ENCODE measurements at regions not wholly inside any gene's neighbourhood (a gene's known extent, or its start where the extent isn't known, plus 50 kb on each side); places are given as distances from the start of the nearest gene placed in this dataset.

GRCh38 chr16:52184336-52184735, 362.6 kb downstream of the TOX3 start:
- Mint-ChIP-seq H3K27me3 (ENCODE audit: low read depth, poor library complexity) (peaks cover 28% of the 10 kb centered on the region), H3K27ac (no peak overlapping the region), H3K9me3 (no peaks in the 10 kb centered on the region), H3K4me1 (no peaks in the 10 kb centered on the region), H3K4me3 (no peak overlapping the region), H3K36me3 (ENCODE audit: low read depth) (no peaks in the 10 kb centered on the region)
- no peak for DNase-seq
- no peak for TF ChIP-seq CTCF (IDR thresholded peaks at IDR 0.05)

- no peak for DNase-seq
- Mint-ChIP-seq H3K9me3 (no peaks in the 10 kb centered on the region), H3K27me3 (ENCODE audit: low read depth, poor library complexity) (peaks cover 27% of the 10 kb centered on the region), H3K27ac (no peak overlapping the region), H3K36me3 (ENCODE audit: low read depth) (no peaks in the 10 kb centered on the region), H3K4me1 (no peaks in the 10 kb centered on the region), H3K4me3 (no peak overlapping the region)
- no peak for TF ChIP-seq CTCF (IDR thresholded peaks at IDR 0.05)
Measured at GRCh38 chr16:52182840-52183239, 364.1 kb downstream of the TOX3 start.

GRCh38 chr16:52174168-52174567, 372.8 kb downstream of the TOX3 start:
- Mint-ChIP-seq H3K36me3 (ENCODE audit: low read depth) (no peaks in the 10 kb centered on the region), H3K27ac (no peak overlapping the region), H3K27me3 (ENCODE audit: low read depth, poor library complexity) (peaks cover 12% of the 10 kb centered on the region), H3K9me3 (no peaks in the 10 kb centered on the region), H3K4me3 (no peak overlapping the region), H3K4me1 (no peaks in the 10 kb centered on the region)
- no peak for TF ChIP-seq CTCF (IDR thresholded peaks at IDR 0.05)
- DNase-seq: no peak

- TF ChIP-seq CTCF (IDR thresholded peaks at IDR 0.05): no peak
- no peak for DNase-seq
- Mint-ChIP-seq H3K27ac (no peak overlapping the region), H3K27me3 (ENCODE audit: low read depth, poor library complexity) (peaks cover 4% of the 10 kb centered on the region), H3K4me1 (no peaks in the 10 kb centered on the region), H3K4me3 (no peak overlapping the region), H3K36me3 (ENCODE audit: low read depth) (no peaks in the 10 kb centered on the region), H3K9me3 (no peaks in the 10 kb centered on the region)
Measured at GRCh38 chr16:52171481-52171880, 375.5 kb downstream of the TOX3 start.

- no peak for DNase-seq
- H3K9me3 Mint-ChIP-seq: no peaks in the 10 kb centered on the region
- H3K27ac Mint-ChIP-seq: no peak overlapping the region
- H3K4me1 Mint-ChIP-seq: no peaks in the 10 kb centered on the region
- TF ChIP-seq CTCF (IDR thresholded peaks at IDR 0.05): no peak
- peaks cover 4% of the 10 kb centered on the region for H3K27me3 Mint-ChIP-seq (ENCODE audit: low read depth, poor library complexity)
- no peaks in the 10 kb centered on the region for H3K36me3 Mint-ChIP-seq (ENCODE audit: low read depth)
- no peak overlapping the region for H3K4me3 Mint-ChIP-seq
Measured at GRCh38 chr16:52167328-52167727, 379.6 kb downstream of the TOX3 start.

GRCh38 chr16:52165961-52166360, 381.0 kb downstream of the TOX3 start:
- DNase-seq: no peak
- Mint-ChIP-seq H3K36me3 (ENCODE audit: low read depth) (no peaks in the 10 kb centered on the region), H3K4me3 (no peak overlapping the region), H3K9me3 (peaks cover 4% of the 10 kb centered on the region), H3K4me1 (no peaks in the 10 kb centered on the region), H3K27ac (no peak overlapping the region), H3K27me3 (ENCODE audit: low read depth, poor library complexity) (peaks cover 4% of the 10 kb centered on the region)
- TF ChIP-seq CTCF (IDR thresholded peaks at IDR 0.05): no peak
